ENCODE measurements at regions not wholly inside any gene's neighbourhood (a gene's known extent, or its start where the extent isn't known, plus 50 kb on each side); places are given as distances from the start of the nearest gene placed in this dataset.

DNA sequence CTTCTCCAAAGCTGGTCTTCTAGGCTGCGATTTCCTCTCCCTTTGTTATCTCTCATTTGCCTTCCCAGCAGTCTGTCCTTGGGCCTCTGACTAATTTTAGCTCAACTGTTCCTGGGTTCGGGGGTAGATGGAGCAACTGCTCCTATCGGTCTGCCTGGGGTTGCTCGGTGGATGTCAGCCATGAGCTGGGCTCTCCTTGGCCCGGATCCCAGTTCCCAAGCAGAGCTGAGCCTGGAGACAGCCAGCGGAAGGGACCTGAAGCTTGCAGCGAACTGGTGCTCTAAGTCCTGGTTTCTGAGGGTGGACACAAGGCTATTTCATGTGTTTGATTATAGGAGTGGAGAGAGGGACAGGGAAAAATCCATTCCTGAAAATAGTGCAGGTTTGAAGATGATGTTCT is 423.0 kb downstream of the RPS6KC1 start:
- H3K4me3 ChIP-seq, result no peak overlapping the region
- no peaks in the 10 kb centered on the region for H3F3A ChIP-seq (ENCODE audit: low read depth)
- no peak for TF ChIP-seq EZH2phosphoT487 (IDR thresholded peaks at IDR 0.05)
- no peak for TF ChIP-seq EZH2 (IDR thresholded peaks at IDR 0.05)
- TF ChIP-seq, protein P1, sequence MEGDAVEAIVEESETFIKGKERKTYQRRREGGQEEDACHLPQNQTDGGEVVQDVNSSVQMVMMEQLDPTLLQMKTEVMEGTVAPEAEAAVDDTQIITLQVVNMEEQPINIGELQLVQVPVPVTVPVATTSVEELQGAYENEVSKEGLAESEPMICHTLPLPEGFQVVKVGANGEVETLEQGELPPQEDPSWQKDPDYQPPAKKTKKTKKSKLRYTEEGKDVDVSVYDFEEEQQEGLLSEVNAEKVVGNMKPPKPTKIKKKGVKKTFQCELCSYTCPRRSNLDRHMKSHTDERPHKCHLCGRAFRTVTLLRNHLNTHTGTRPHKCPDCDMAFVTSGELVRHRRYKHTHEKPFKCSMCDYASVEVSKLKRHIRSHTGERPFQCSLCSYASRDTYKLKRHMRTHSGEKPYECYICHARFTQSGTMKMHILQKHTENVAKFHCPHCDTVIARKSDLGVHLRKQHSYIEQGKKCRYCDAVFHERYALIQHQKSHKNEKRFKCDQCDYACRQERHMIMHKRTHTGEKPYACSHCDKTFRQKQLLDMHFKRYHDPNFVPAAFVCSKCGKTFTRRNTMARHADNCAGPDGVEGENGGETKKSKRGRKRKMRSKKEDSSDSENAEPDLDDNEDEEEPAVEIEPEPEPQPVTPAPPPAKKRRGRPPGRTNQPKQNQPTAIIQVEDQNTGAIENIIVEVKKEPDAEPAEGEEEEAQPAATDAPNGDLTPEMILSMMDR (IDR thresholded peaks at IDR 0.05), result no peak
- H3K4me3 Mint-ChIP-seq, result no peak overlapping the region
- no peaks in the 10 kb centered on the region for H4K20me1 ChIP-seq (ENCODE audit: low read depth)
- H3K27me3 ChIP-seq, result no peaks in the 10 kb centered on the region
- no peaks in the 10 kb centered on the region for H3K79me2 ChIP-seq (ENCODE audit: low read depth)
- no peaks in the 10 kb centered on the region for H3K36me3 ChIP-seq
- DNase-seq (ENCODE audit: low spot score), result no peak
- no peaks in the 10 kb centered on the region for H3K9me3 ChIP-seq (ENCODE audit: low read depth)
- peak overlapping the region; percentile 63 for H2AFZ ChIP-seq (replicated peaks)
- no peaks in the 10 kb centered on the region for H3K27me3 Mint-ChIP-seq (ENCODE audit: insufficient read depth, low read depth)
- H3K9me3 Mint-ChIP-seq, result no peaks in the 10 kb centered on the region
- no peak overlapping the region for H3K27ac ChIP-seq
- no peak overlapping the region for H3K4me2 ChIP-seq
- no peak overlapping the region for H3K9ac ChIP-seq
- H3K4me1 Mint-ChIP-seq, result peaks cover 3% of the 10 kb centered on the region
- no peaks in the 10 kb centered on the region for H3K36me3 Mint-ChIP-seq
- H3K27ac Mint-ChIP-seq, result no peak overlapping the region
- H3K4me1 ChIP-seq, result no peaks in the 10 kb centered on the region

DNA sequence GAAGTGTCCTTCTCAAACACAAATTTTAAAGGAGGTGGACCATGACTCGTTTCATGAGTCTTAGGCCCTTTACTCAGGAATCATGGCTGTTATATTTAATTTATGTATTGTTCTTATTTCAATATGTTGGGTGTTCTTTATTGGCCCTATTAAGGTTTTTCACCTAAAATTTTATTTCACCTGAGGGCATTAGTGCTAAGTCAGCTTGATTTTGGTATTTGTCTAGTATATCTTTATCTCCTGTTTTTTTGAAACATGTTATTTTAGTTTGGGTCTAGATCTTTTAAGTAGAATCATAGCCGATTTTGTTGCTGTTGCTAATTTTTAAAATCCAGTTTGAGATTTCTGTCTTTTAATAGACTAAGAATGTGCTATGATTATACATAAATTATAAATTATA is 430.4 kb downstream of the RPS6KC1 start:
- H3K27ac Mint-ChIP-seq, result no peak overlapping the region
- H3K9ac ChIP-seq, result no peak overlapping the region
- H3K4me3 Mint-ChIP-seq, result no peak overlapping the region
- no peaks in the 10 kb centered on the region for H3K4me1 ChIP-seq
- no peaks in the 10 kb centered on the region for H3K9me3 ChIP-seq (ENCODE audit: low read depth)
- H3K27ac ChIP-seq, result no peak overlapping the region
- no peaks in the 10 kb centered on the region for H3K36me3 Mint-ChIP-seq
- H3K27me3 Mint-ChIP-seq (ENCODE audit: insufficient read depth, low read depth), result peaks cover 2% of the 10 kb centered on the region
- peaks cover 2% of the 10 kb centered on the region for H3K9me3 Mint-ChIP-seq
- H3K4me2 ChIP-seq, result no peak overlapping the region
- no peak overlapping the region for H3K4me3 ChIP-seq
- H3K79me2 ChIP-seq (ENCODE audit: low read depth), result no peaks in the 10 kb centered on the region
- H3F3A ChIP-seq (ENCODE audit: low read depth), result no peaks in the 10 kb centered on the region
- DNase-seq (ENCODE audit: low spot score), result no peak
- TF ChIP-seq EZH2phosphoT487 (IDR thresholded peaks at IDR 0.05) (no peak), EZH2 (IDR thresholded peaks at IDR 0.05) (no peak)
- H4K20me1 ChIP-seq (ENCODE audit: low read depth), result no peaks in the 10 kb centered on the region
- H3K4me1 Mint-ChIP-seq, result no peaks in the 10 kb centered on the region
- no peaks in the 10 kb centered on the region for H3K27me3 ChIP-seq
- H2AFZ ChIP-seq (replicated peaks), result no peak overlapping the region
- H3K36me3 ChIP-seq, result no peaks in the 10 kb centered on the region

DNA sequence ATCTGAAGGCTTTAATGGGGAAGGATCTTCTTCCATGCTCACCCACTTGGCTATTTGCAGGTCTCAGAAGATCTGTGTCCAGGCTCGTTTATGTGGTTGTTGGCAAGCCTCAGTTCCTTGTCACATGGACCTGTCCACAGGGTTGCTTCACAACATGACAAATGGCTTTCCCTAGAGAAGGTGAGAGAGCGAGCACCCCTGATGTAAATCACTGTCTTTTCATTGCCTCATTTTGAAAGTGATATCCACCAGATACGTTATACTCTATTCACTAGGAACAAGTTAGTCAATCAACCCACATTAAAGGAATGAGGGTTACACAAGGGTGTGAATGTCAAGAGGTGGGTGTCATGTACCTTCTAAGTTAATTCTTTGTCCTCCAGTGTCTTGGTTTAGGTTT is 433.3 kb downstream of the RPS6KC1 start:
- no peak overlapping the region for H3K4me2 ChIP-seq
- no peaks in the 10 kb centered on the region for H4K20me1 ChIP-seq (ENCODE audit: low read depth)
- H3K9ac ChIP-seq, result no peak overlapping the region
- H3K27ac ChIP-seq, result no peak overlapping the region
- H3K9me3 ChIP-seq (ENCODE audit: low read depth), result no peaks in the 10 kb centered on the region
- Mint-ChIP-seq H3K9me3 (peaks cover 2% of the 10 kb centered on the region), H3K4me3 (no peak overlapping the region), H3K4me1 (no peaks in the 10 kb centered on the region), H3K27me3 (ENCODE audit: insufficient read depth, low read depth) (peaks cover 2% of the 10 kb centered on the region), H3K27ac (no peak overlapping the region), H3K36me3 (no peaks in the 10 kb centered on the region)
- H3K27me3 ChIP-seq, result no peaks in the 10 kb centered on the region
- H3K79me2 ChIP-seq (ENCODE audit: low read depth), result no peaks in the 10 kb centered on the region
- no peaks in the 10 kb centered on the region for H3K36me3 ChIP-seq
- H3K4me3 ChIP-seq, result no peak overlapping the region
- no peaks in the 10 kb centered on the region for H3F3A ChIP-seq (ENCODE audit: low read depth)
- H2AFZ ChIP-seq (replicated peaks), result no peak overlapping the region
- TF ChIP-seq EZH2phosphoT487 (IDR thresholded peaks at IDR 0.05) (no peak), EZH2 (IDR thresholded peaks at IDR 0.05) (no peak)
- TF ChIP-seq, protein P1 (IDR thresholded peaks at IDR 0.05), result no peak
- DNase-seq (ENCODE audit: low spot score), result no peak
- H3K4me1 ChIP-seq, result no peaks in the 10 kb centered on the region

DNA sequence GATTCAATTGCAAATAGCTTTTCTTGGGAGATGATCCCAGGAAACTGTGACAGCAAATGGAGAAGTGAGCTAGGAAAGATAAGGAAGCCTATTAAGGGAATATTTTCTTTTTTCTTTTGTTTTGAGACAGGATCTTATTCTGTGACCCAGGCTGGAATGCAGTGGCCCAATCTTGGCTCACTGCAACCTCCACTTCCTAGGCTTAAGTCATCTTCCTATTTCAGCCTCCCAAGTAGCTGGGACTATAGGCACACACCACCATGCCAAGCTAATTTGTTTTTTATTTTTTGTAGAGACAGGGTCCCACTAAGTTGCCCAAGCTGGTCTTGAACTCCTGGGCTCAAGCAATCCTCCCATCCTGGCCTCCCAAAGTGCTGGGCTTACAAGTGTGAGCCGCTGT is 433.7 kb downstream of the RPS6KC1 start:
- H3K27ac Mint-ChIP-seq, result no peak overlapping the region
- H2AFZ ChIP-seq (replicated peaks), result no peak overlapping the region
- no peaks in the 10 kb centered on the region for H3F3A ChIP-seq (ENCODE audit: low read depth)
- H3K27me3 Mint-ChIP-seq (ENCODE audit: insufficient read depth, low read depth), result peaks cover 2% of the 10 kb centered on the region
- no peak overlapping the region for H3K27ac ChIP-seq
- H3K27me3 ChIP-seq, result no peaks in the 10 kb centered on the region
- H3K4me1 Mint-ChIP-seq, result no peaks in the 10 kb centered on the region
- H3K4me3 ChIP-seq, result no peak overlapping the region
- no peaks in the 10 kb centered on the region for H3K79me2 ChIP-seq (ENCODE audit: low read depth)
- no peaks in the 10 kb centered on the region for H3K4me1 ChIP-seq
- H3K4me3 Mint-ChIP-seq, result no peak overlapping the region
- H3K9ac ChIP-seq, result no peak overlapping the region
- no peaks in the 10 kb centered on the region for H3K9me3 ChIP-seq (ENCODE audit: low read depth)
- no peaks in the 10 kb centered on the region for H4K20me1 ChIP-seq (ENCODE audit: low read depth)
- no peak overlapping the region for H3K4me2 ChIP-seq
- peaks cover 2% of the 10 kb centered on the region for H3K9me3 Mint-ChIP-seq
- no peaks in the 10 kb centered on the region for H3K36me3 ChIP-seq
- TF ChIP-seq EZH2 (IDR thresholded peaks at IDR 0.05), result no peak
- TF ChIP-seq, protein P1 (IDR thresholded peaks at IDR 0.05), result no peak
- DNase-seq (ENCODE audit: low spot score), result no peak
- H3K36me3 Mint-ChIP-seq, result no peaks in the 10 kb centered on the region

Measured in neural progenitor cell (in vitro differentiated cells).